Peyer's patch (tissue), 4 donors: ENCODE measurements at regions not wholly inside any gene's neighbourhood (a gene's known extent, or its start where the extent isn't known, plus 50 kb on each side); places are given as distances from the start of the nearest gene placed in this dataset.

Source experiments
- POLR2A ChIP-seq, 2 donors: fragments of 450-650 bp; IDR thresholded peaks; one replicate each; pipeline ENCODE4 v1.5.1; 2017; ENCODE audit warnings: antibody characterized with exemption in 2 of 2, mild to moderate bottlenecking in 2 of 2, moderate library complexity in 2 of 2
- TF ChIP-seq, protein P1 (sequence below), 6 experiments: fragments of 450-650 bp in 4 of 6; fragments of 200-600 bp in 2 of 6; sonication (generic) in 1 of 6; IDR thresholded peaks; one replicate each; pipeline ENCODE4 v1.5.1; 2017 to 2019; ENCODE audit warnings: antibody characterized with exemption in 6 of 6, mild to moderate bottlenecking in 3 of 6, moderate library complexity in 1 of 6

DNA sequence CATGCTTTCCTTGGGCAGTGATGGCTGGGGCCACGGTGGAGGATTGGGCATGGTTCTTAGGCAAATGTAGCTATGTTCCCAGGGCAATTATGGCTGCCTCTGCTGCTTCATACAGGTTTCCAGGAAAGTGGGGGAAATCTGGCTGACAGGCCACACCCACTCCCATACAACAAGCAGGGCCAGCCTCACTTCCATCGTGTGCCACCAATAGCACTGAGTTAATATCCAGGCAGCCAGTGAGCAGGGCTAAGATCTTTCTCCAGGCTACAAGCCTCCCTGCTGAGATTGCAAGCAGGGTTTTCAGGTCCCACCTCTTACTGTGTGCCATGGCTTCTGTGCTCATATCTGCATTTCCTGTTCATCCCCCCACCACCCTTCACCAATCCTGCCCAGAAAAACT, 1291.9 kb downstream of the SI start:
- TF ChIP-seq, protein P1, sequence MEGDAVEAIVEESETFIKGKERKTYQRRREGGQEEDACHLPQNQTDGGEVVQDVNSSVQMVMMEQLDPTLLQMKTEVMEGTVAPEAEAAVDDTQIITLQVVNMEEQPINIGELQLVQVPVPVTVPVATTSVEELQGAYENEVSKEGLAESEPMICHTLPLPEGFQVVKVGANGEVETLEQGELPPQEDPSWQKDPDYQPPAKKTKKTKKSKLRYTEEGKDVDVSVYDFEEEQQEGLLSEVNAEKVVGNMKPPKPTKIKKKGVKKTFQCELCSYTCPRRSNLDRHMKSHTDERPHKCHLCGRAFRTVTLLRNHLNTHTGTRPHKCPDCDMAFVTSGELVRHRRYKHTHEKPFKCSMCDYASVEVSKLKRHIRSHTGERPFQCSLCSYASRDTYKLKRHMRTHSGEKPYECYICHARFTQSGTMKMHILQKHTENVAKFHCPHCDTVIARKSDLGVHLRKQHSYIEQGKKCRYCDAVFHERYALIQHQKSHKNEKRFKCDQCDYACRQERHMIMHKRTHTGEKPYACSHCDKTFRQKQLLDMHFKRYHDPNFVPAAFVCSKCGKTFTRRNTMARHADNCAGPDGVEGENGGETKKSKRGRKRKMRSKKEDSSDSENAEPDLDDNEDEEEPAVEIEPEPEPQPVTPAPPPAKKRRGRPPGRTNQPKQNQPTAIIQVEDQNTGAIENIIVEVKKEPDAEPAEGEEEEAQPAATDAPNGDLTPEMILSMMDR (IDR thresholded peaks at IDR 0.05): no peak
- TF ChIP-seq POLR2A (IDR thresholded peaks at IDR 0.05): no peak
